ENCODE measurements at regions not wholly inside any gene's neighbourhood (a gene's known extent, or its start where the extent isn't known, plus 50 kb on each side); places are given as distances from the start of the nearest gene placed in this dataset.

DNA sequence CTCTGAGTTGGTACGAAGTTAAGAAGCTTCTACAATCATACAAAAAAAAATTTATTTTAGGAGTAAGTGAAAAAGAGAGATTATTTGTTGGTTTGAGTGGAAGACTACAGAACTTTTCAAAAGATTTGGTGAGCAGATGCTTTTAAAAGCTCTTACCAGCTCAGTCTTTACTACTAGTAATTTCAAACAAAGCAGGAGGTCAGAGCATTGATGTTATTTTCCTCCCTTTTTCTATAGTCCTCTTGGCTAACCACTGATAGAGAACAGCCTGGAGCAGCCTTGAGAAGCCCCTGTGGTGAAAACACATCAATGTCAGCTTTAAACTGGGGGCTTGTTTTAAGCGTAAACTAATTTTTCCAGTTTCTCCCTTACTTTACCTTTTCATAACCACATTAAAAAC lies 559.3 kb upstream of the CDH2 start:
- H3K36me3 ChIP-seq (replicated peaks in 1 of 2; ENCODE audit: control extremely low read depth in 1 of 2, control insufficient read depth in 1 of 2, extremely low read depth in 1 of 2, insufficient read depth in 2 of 2, low read length in 1 of 2) = no peaks in the 10 kb centered on the region
- no peak overlapping the region for H2AFZ ChIP-seq (ENCODE audit: insufficient read depth, low read depth, low read length, poor library complexity, severe bottlenecking)
- H3K9me3 Mint-ChIP-seq (ENCODE audit: insufficient read depth) = no peaks in the 10 kb centered on the region
- no peaks in the 10 kb centered on the region for H3K4me1 ChIP-seq (ENCODE audit: control insufficient read depth in 2 of 2, insufficient read depth in 2 of 2, low read length in 2 of 2)
- POLR2A ChIA-PET = no interaction called here
- H3K4me3 Mint-ChIP-seq = no peak overlapping the region
- no peaks in the 10 kb centered on the region for H4K20me1 ChIP-seq (ENCODE audit: control insufficient read depth, insufficient read depth, low read length, poor library complexity, severe bottlenecking)
- no peaks in the 10 kb centered on the region for H3K9me3 ChIP-seq (ENCODE audit: control extremely low read depth in 1 of 3, control insufficient read depth in 2 of 3, insufficient read depth in 1 of 3, low read length in 2 of 3)
- H3K4me2 ChIP-seq (replicated peaks; ENCODE audit: low read depth, low read length, poor library complexity, severe bottlenecking) = no peak overlapping the region
- no peak overlapping the region for H3K9ac ChIP-seq (ENCODE audit: low read length)
- H3K27me3 ChIP-seq (replicated peaks in 1 of 4; ENCODE audit: control extremely low read depth in 1 of 4, control insufficient read depth in 3 of 4, insufficient read depth in 4 of 4, low read length in 3 of 4) = no peaks in the 10 kb centered on the region
- intact Hi-C loops (cut with micrococcal nuclease) = no loop called here
- CTCF ChIA-PET = no interaction called here
- H3K4me1 Mint-ChIP-seq = no peaks in the 10 kb centered on the region
- no peak overlapping the region for H3K4me3 ChIP-seq (ENCODE audit: control extremely low read depth in 1 of 5, extremely low read depth in 1 of 5, insufficient read depth in 1 of 5, low read depth in 2 of 5, low read length in 4 of 5)
- no CpG with 5 or more reads among the region's 2 CpGs for WGBS (ENCODE audit: insufficient coverage)
- ATAC-seq (ENCODE audit: low read depth) (no peak), DNase-seq (no peak)
- H3K27ac Mint-ChIP-seq = no peak overlapping the region
- no peak overlapping the region for H3K27ac ChIP-seq (ENCODE audit: low read length in 2 of 2)
- H3K79me2 ChIP-seq (ENCODE audit: control insufficient read depth, insufficient read depth, low read length) = no peaks in the 10 kb centered on the region
- TF ChIP-seq, protein P1, sequence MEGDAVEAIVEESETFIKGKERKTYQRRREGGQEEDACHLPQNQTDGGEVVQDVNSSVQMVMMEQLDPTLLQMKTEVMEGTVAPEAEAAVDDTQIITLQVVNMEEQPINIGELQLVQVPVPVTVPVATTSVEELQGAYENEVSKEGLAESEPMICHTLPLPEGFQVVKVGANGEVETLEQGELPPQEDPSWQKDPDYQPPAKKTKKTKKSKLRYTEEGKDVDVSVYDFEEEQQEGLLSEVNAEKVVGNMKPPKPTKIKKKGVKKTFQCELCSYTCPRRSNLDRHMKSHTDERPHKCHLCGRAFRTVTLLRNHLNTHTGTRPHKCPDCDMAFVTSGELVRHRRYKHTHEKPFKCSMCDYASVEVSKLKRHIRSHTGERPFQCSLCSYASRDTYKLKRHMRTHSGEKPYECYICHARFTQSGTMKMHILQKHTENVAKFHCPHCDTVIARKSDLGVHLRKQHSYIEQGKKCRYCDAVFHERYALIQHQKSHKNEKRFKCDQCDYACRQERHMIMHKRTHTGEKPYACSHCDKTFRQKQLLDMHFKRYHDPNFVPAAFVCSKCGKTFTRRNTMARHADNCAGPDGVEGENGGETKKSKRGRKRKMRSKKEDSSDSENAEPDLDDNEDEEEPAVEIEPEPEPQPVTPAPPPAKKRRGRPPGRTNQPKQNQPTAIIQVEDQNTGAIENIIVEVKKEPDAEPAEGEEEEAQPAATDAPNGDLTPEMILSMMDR (IDR thresholded peaks at IDR 0.05) = no peak
- no peak for TF ChIP-seq EZH2 (IDR thresholded peaks at IDR 0.05; ENCODE audit: borderline replicate concordance, insufficient read depth, low read depth, low read length, poor library complexity, severe bottlenecking)
- H3K27me3 Mint-ChIP-seq = no peaks in the 10 kb centered on the region

DNA sequence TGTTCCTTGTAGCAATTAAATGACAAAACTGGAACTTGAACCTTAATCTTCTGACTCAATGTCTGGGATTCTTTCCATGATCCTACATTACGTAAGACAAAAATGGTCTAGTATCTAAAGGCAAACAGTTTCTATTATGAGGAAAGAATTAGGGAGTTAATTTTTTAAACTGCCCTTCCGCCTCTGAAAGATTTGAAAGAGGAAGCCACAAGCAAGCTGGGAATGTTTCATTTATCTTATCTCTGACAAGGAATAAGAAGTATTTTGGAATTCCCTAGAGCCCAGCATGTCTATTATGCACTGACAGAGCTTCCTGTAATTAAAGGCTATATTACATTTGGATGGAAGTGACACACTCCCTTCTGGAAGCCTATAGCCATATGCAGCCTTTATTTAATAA lies 558.8 kb upstream of the CDH2 start:
- no peak overlapping the region for H3K4me3 ChIP-seq (ENCODE audit: control extremely low read depth in 1 of 5, extremely low read depth in 1 of 5, insufficient read depth in 1 of 5, low read depth in 2 of 5, low read length in 4 of 5)
- Mint-ChIP-seq H3K4me1 (no peaks in the 10 kb centered on the region), H3K9me3 (ENCODE audit: insufficient read depth) (no peaks in the 10 kb centered on the region), H3K4me3 (no peak overlapping the region), H3K27me3 (no peaks in the 10 kb centered on the region), H3K27ac (no peak overlapping the region)
- WGBS (ENCODE audit: insufficient coverage) = no CpG with 5 or more reads among the region's 2 CpGs
- DNase-seq (no peak), ATAC-seq (ENCODE audit: low read depth) (no peak)
- no peaks in the 10 kb centered on the region for H4K20me1 ChIP-seq (ENCODE audit: control insufficient read depth, insufficient read depth, low read length, poor library complexity, severe bottlenecking)
- ChIA-PET CTCF (no interaction called here), POLR2A (no interaction called here)
- no peaks in the 10 kb centered on the region for H3K4me1 ChIP-seq (ENCODE audit: control insufficient read depth in 2 of 2, insufficient read depth in 2 of 2, low read length in 2 of 2)
- no peak overlapping the region for H3K4me2 ChIP-seq (replicated peaks; ENCODE audit: low read depth, low read length, poor library complexity, severe bottlenecking)
- H3K9me3 ChIP-seq (ENCODE audit: control extremely low read depth in 1 of 3, control insufficient read depth in 2 of 3, insufficient read depth in 1 of 3, low read length in 2 of 3) = no peaks in the 10 kb centered on the region
- no peaks in the 10 kb centered on the region for H3K79me2 ChIP-seq (ENCODE audit: control insufficient read depth, insufficient read depth, low read length)
- no peaks in the 10 kb centered on the region for H3K36me3 ChIP-seq (replicated peaks in 1 of 2; ENCODE audit: control extremely low read depth in 1 of 2, control insufficient read depth in 1 of 2, extremely low read depth in 1 of 2, insufficient read depth in 2 of 2, low read length in 1 of 2)
- intact Hi-C loops (cut with micrococcal nuclease) = no loop called here
- no peaks in the 10 kb centered on the region for H3K27me3 ChIP-seq (replicated peaks in 1 of 4; ENCODE audit: control extremely low read depth in 1 of 4, control insufficient read depth in 3 of 4, insufficient read depth in 4 of 4, low read length in 3 of 4)
- TF ChIP-seq, protein P1 (IDR thresholded peaks at IDR 0.05) = no peak
- no peak for TF ChIP-seq EZH2 (IDR thresholded peaks at IDR 0.05; ENCODE audit: borderline replicate concordance, insufficient read depth, low read depth, low read length, poor library complexity, severe bottlenecking)
- no peak overlapping the region for H3K9ac ChIP-seq (ENCODE audit: low read length)
- H2AFZ ChIP-seq (ENCODE audit: insufficient read depth, low read depth, low read length, poor library complexity, severe bottlenecking) = no peak overlapping the region
- H3K27ac ChIP-seq (ENCODE audit: low read length in 2 of 2) = no peak overlapping the region

Measured in B cell (primary cell).